Activated CD4-positive, alpha-beta T cell treated with anti-CD3 and anti-CD28 coated beads, Interleukin-2, amount 50 U/mL, for 16 hours (primary cell): ENCODE measurements at regions not wholly inside any gene's neighbourhood (a gene's known extent, or its start where the extent isn't known, plus 50 kb on each side); places are given as distances from the start of the nearest gene placed in this dataset.
"Not testable (repeated sequence)": the region's sequence is repeated elsewhere in the genome, so short reads cannot be mapped to it uniquely, and the experiment has no call there.

ENCODE experiments used
- DNase-seq: peaks from one replicate; pipeline ENCODE4 v3.0.0-alpha.2; 2020

GRCh38 chr9:104195142-104195541 lies 101.0 kb downstream of the SMC2 start:
- DNase-seq = not testable (repeated sequence)

GRCh38 chr9:104200456-104200994 lies 106.4 kb downstream of the SMC2 start:
- DNase-seq = no peak

- DNase-seq = no peak
Observed at GRCh38 chr9:104206766-104207165, 112.7 kb downstream of the SMC2 start.

- no peak for DNase-seq
Observed at GRCh38 chr9:104209387-104209786, 115.3 kb downstream of the SMC2 start.

- DNase-seq = no peak
Observed at GRCh38 chr9:104227108-104227507, 133.0 kb downstream of the SMC2 start.

- DNase-seq = no peak
Observed at GRCh38 chr9:104232781-104233341, 138.8 kb downstream of the SMC2 start.

GRCh38 chr9:104233366-104233765 lies 139.3 kb downstream of the SMC2 start:
- no peak for DNase-seq

- not testable (repeated sequence) for DNase-seq
Observed at GRCh38 chr9:104234632-104235337, 140.7 kb downstream of the SMC2 start.

- not testable (repeated sequence) for DNase-seq
Observed at GRCh38 chr9:104235347-104236120, 141.4 kb downstream of the SMC2 start.

GRCh38 chr9:104238668-104239067 lies 144.6 kb downstream of the SMC2 start:
- no peak for DNase-seq

GRCh38 chr9:104240890-104241289 lies 146.8 kb downstream of the SMC2 start:
- DNase-seq = no peak

- no peak for DNase-seq
Observed at GRCh38 chr9:104245925-104246324, 151.8 kb downstream of the SMC2 start.

- DNase-seq = no peak
Observed at GRCh38 chr9:104247899-104248460, 153.9 kb downstream of the SMC2 start.

- no peak for DNase-seq
Observed at GRCh38 chr9:104256031-104256695, 162.1 kb downstream of the SMC2 start.

- no peak for DNase-seq
Observed at GRCh38 chr9:104256696-104257062, 162.6 kb downstream of the SMC2 start.

- DNase-seq = no peak
Observed at GRCh38 chr9:104258296-104259011, 164.3 kb downstream of the SMC2 start.

- DNase-seq = no peak
Observed at GRCh38 chr9:104260004-104260403, 165.9 kb downstream of the SMC2 start.

GRCh38 chr9:104263942-104264341 lies 169.8 kb downstream of the SMC2 start:
- no peak for DNase-seq

- DNase-seq = no peak
Observed at GRCh38 chr9:104264431-104264830, 170.3 kb downstream of the SMC2 start.

GRCh38 chr9:104269374-104269773 lies 175.3 kb downstream of the SMC2 start:
- no peak for DNase-seq

GRCh38 chr9:104269996-104270963 lies 176.2 kb downstream of the SMC2 start:
- DNase-seq = no peak
